Activated CD8-positive, alpha-beta T cell treated with anti-CD3 and anti-CD28 coated beads for 36 hours (primary cell): ENCODE measurements at regions not wholly inside any gene's neighbourhood (a gene's known extent, or its start where the extent isn't known, plus 50 kb on each side); places are given as distances from the start of the nearest gene placed in this dataset.

Source experiments
- ATAC-seq: fragments of 200-7000 bp; cut with Tn5 transposase; one replicate; pipeline ENCODE4 v1.10.0; 2021; ENCODE audit warnings: mild to moderate bottlenecking, moderate library complexity
- CTCF ChIA-PET: fragments of 350-600 bp; sonication (Branson Sonifier 250); formaldehyde crosslinking; loops from one replicate; lab custom pipeline; 2021; ENCODE audit warnings: antibody characterized with exemption; lab: Charles Lee
- POLR2A ChIA-PET: fragments of 350-600 bp; sonication (Branson Sonifier 250); formaldehyde crosslinking; loops from one replicate; lab custom pipeline; 2021; ENCODE audit warnings: antibody characterized with exemption; lab: Charles Lee
- DNase-seq: peaks from one replicate; pipeline ENCODE4 v3.0.0-alpha.2; 2020
- H3K27ac Mint-ChIP-seq: one replicate; pipeline ENCODE4 v1.8.0; 2021; ENCODE audit warnings: mild to moderate bottlenecking, mixed read lengths
- H3K27me3 Mint-ChIP-seq: one replicate; pipeline ENCODE4 v1.8.0; 2021; ENCODE audit warnings: mixed read lengths
- H3K36me3 Mint-ChIP-seq: one replicate; pipeline ENCODE4 v1.8.0; 2021; ENCODE audit warnings: low read depth, mixed read lengths
- H3K4me1 Mint-ChIP-seq: one replicate; pipeline ENCODE4 v1.8.0; 2021; ENCODE audit warnings: low read depth, mixed read lengths
- H3K4me3 Mint-ChIP-seq: one replicate; pipeline ENCODE4 v1.8.0; 2021; ENCODE audit warnings: mild to moderate bottlenecking, moderate library complexity, mixed read lengths
- H3K9me3 Mint-ChIP-seq: one replicate; pipeline ENCODE4 v1.8.0; 2021; ENCODE audit warnings: mixed read lengths
- intact Hi-C: fragments of 100-400 bp; cut with micrococcal nuclease; formaldehyde crosslinking; loops from one replicate; pipeline ENCODE4 v1.10.0; 2022
- TF ChIP-seq, protein P1 (sequence below): fragments of 200-600 bp; IDR thresholded peaks from one replicate; pipeline ENCODE4 v1.8.0; 2022; ENCODE audit warnings: antibody characterized with exemption, mild to moderate bottlenecking

DNA sequence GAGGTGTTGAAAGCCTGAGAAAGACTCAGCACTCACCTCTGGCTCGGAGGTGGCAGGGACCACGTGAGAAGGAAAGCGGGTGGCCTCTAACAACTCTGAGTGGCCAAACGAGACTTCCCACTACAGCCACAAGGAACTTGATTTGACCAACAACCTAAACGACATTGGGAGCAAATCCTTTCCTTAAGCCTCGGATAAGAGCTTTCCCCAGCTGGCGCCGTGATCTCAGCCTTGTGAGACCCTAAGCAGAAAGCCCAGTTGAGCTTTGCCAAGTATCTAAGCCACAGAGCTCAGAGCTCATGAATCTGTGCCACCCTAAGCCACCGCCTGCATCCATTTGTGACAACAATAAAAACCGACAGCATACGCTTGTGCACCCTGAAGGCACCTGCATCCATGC, 636.0 kb downstream of the TBC1D22A start:
- no peaks in the 10 kb centered on the region for H3K36me3 Mint-ChIP-seq
- intact Hi-C loops: no loop called here
- DNase-seq: no peak
- TF ChIP-seq, protein P1, sequence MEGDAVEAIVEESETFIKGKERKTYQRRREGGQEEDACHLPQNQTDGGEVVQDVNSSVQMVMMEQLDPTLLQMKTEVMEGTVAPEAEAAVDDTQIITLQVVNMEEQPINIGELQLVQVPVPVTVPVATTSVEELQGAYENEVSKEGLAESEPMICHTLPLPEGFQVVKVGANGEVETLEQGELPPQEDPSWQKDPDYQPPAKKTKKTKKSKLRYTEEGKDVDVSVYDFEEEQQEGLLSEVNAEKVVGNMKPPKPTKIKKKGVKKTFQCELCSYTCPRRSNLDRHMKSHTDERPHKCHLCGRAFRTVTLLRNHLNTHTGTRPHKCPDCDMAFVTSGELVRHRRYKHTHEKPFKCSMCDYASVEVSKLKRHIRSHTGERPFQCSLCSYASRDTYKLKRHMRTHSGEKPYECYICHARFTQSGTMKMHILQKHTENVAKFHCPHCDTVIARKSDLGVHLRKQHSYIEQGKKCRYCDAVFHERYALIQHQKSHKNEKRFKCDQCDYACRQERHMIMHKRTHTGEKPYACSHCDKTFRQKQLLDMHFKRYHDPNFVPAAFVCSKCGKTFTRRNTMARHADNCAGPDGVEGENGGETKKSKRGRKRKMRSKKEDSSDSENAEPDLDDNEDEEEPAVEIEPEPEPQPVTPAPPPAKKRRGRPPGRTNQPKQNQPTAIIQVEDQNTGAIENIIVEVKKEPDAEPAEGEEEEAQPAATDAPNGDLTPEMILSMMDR: no peak
- ChIA-PET POLR2A (no interaction called here), CTCF (no interaction called here)
- no peak overlapping the region for H3K4me3 Mint-ChIP-seq
- H3K27me3 Mint-ChIP-seq: peaks cover 1% of the 10 kb centered on the region
- H3K27ac Mint-ChIP-seq: no peak overlapping the region
- ATAC-seq: no peak
- no peaks in the 10 kb centered on the region for H3K9me3 Mint-ChIP-seq
- no peaks in the 10 kb centered on the region for H3K4me1 Mint-ChIP-seq

DNA sequence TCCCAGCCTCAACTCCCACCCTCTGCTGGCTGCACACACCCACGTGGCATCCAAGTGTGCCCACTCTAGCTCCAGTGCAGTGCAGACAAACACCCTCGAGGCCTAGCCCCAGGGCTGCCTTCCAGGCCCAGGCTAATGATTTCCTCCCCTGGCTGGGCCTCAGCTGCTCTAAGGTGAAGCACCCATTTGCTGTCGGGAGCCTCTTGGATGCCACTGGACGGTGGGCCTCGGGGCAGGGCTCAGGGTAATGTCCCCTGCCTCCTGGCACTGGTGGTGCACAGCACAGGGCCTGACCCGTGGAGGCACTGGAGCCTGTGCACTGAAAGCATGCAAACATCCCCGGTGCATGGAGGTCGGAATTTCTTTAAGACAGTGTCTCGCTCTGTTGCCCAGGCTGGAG, 635.2 kb downstream of the TBC1D22A start:
- Mint-ChIP-seq H3K4me1 (no peaks in the 10 kb centered on the region), H3K27me3 (peaks cover under 1% of the 10 kb centered on the region), H3K4me3 (no peak overlapping the region), H3K27ac (no peak overlapping the region), H3K36me3 (no peaks in the 10 kb centered on the region), H3K9me3 (no peaks in the 10 kb centered on the region)
- TF ChIP-seq, protein P1: no peak
- DNase-seq (no peak), ATAC-seq (no peak)
- intact Hi-C loops: no loop called here
- CTCF ChIA-PET: no interaction called here
- POLR2A ChIA-PET: no interaction called here

DNA sequence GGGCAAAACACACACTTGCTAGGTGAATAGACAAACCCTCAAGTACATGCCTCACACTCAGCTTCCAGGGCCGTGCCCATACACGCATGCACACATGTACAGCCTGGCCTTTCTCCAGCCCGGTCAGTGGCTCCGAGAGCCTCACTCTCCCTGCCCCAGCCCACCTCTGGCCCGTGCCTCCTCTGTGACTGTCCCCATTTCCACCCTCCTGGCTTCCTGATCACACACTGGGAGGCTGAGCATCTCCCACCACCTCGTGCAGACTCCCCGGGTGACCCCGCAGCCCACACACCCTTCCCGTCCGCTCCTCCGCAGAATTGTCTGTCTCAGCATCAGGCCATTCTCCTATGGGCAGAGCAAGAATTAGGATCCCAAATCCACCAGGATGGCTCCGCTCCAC, 634.1 kb downstream of the TBC1D22A start:
- Mint-ChIP-seq H3K4me1 (no peaks in the 10 kb centered on the region), H3K27me3 (no peaks in the 10 kb centered on the region), H3K4me3 (no peak overlapping the region), H3K27ac (no peak overlapping the region), H3K9me3 (no peaks in the 10 kb centered on the region), H3K36me3 (no peaks in the 10 kb centered on the region)
- ChIA-PET CTCF (no interaction called here), POLR2A (no interaction called here)
- ATAC-seq: no peak
- TF ChIP-seq, protein P1: no peak
- intact Hi-C loops: no loop called here
- no peak for DNase-seq

DNA sequence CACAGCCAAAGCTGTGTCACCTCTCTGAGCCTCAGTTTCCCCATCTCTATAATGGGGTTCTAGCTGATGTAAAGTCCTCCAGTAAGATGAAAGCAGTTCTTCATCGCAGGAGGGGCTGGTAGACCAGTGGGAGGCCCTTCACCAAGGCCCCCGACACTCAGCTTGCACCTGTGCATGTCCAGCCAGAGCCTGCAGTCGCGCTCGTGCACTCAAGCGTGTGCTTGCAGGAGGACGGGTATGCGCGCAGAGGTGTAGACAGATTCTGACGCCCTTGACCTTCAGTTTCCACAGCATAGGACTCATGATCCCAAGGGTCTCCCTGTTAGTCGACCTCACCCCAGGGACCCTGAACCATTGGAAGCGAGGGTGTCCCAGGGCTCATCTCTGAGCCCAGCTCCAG, 633.7 kb downstream of the TBC1D22A start:
- no peak for ATAC-seq
- no peaks in the 10 kb centered on the region for H3K9me3 Mint-ChIP-seq
- no peaks in the 10 kb centered on the region for H3K36me3 Mint-ChIP-seq
- no peaks in the 10 kb centered on the region for H3K4me1 Mint-ChIP-seq
- no peak overlapping the region for H3K4me3 Mint-ChIP-seq
- no peak overlapping the region for H3K27ac Mint-ChIP-seq
- intact Hi-C loops: no loop called here
- TF ChIP-seq, protein P1: no peak
- DNase-seq: no peak
- no peaks in the 10 kb centered on the region for H3K27me3 Mint-ChIP-seq
- CTCF ChIA-PET: no interaction called here
- POLR2A ChIA-PET: no interaction called here

DNA sequence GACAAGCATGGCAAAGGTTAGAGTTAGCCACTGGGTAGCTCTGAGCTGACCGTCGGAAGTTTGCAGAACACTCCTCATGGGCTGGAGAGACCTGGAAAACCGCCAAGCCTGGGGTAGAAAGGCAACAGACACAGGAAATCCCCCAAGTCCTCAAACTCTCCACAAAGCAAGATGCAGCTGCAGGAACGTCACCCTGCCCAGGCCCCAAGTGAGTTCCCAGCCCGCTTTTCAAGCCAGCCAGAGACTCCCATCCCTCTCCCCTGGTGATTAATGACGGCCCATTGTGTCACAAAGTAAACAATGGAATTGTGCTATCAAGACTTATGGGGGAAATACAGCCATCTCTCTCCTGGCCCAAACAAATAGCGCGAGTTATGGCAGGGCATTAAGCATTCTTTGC, 633.0 kb downstream of the TBC1D22A start:
- H3K27me3 Mint-ChIP-seq: no peaks in the 10 kb centered on the region
- H3K4me3 Mint-ChIP-seq: no peak overlapping the region
- intact Hi-C loops: no loop called here
- H3K36me3 Mint-ChIP-seq: no peaks in the 10 kb centered on the region
- H3K4me1 Mint-ChIP-seq: no peaks in the 10 kb centered on the region
- no peaks in the 10 kb centered on the region for H3K9me3 Mint-ChIP-seq
- TF ChIP-seq, protein P1: no peak
- ChIA-PET POLR2A (no interaction called here), CTCF (no interaction called here)
- no peak for ATAC-seq
- no peak for DNase-seq
- H3K27ac Mint-ChIP-seq: no peak overlapping the region
